DOHH2 (cell line): ENCODE measurements at regions not wholly inside any gene's neighbourhood (a gene's known extent, or its start where the extent isn't known, plus 50 kb on each side); places are given as distances from the start of the nearest gene placed in this dataset.
"Not testable (repeated sequence)": the region's sequence is repeated elsewhere in the genome, so short reads cannot be mapped to it uniquely, and the experiment has no call there.

Source experiments
- H3F3A ChIP-seq: fragments of 200-600 bp; sonication (generic), shearing (Covaris generic); 2 replicates; pipeline ENCODE4 v1.6.0; 2016; ENCODE audit warnings: antibody characterized with exemption, mild to moderate bottlenecking; ENCODE audit not compliant: control insufficient read depth, insufficient read depth
- H3K27ac ChIP-seq: fragments of 200-600 bp; sonication (generic); 2 replicates; pipeline ENCODE4 v1.5.1; 2014; ENCODE audit warnings: low read depth, mild to moderate bottlenecking, low read length, moderate library complexity
- H3K27me3 ChIP-seq: fragments of 200-600 bp; sonication (generic); 2 replicates; pipeline ENCODE4 v1.6.1; 2014; ENCODE audit warnings: mild to moderate bottlenecking, low read length, mixed read lengths; ENCODE audit not compliant: control insufficient read depth
- H3K36me3 ChIP-seq: fragments of 200-600 bp; sonication (generic); 2 replicates; pipeline ENCODE4 v1.6.1; 2014; ENCODE audit warnings: mild to moderate bottlenecking, low read length, moderate library complexity, mixed read lengths; ENCODE audit not compliant: control insufficient read depth
- H3K4me1 ChIP-seq: fragments of 200-600 bp; sonication (generic); 2 replicates; pipeline ENCODE4 v1.6.1; 2014; ENCODE audit warnings: mild to moderate bottlenecking, low read length, mixed read lengths; ENCODE audit not compliant: control insufficient read depth
- H3K4me2 ChIP-seq: fragments of 200-600 bp; sonication (generic); 2 replicates; pipeline ENCODE4 v1.6.0; 2014; ENCODE audit warnings: mild to moderate bottlenecking, low read length, moderate library complexity
- H3K4me3 ChIP-seq: fragments of 200-600 bp; sonication (generic); 2 replicates; pipeline ENCODE4 v1.5.1; 2014; ENCODE audit warnings: mild to moderate bottlenecking, low read length, mixed read lengths
- H3K79me2 ChIP-seq: fragments of 200-600 bp; sonication (generic); 2 replicates; pipeline ENCODE4 v1.6.1; 2014; ENCODE audit warnings: mild to moderate bottlenecking, low read length, mixed read lengths; ENCODE audit not compliant: control insufficient read depth
- H3K9me2 ChIP-seq: fragments of 200-600 bp; sonication (generic); replicated peaks from 2 replicates; pipeline ENCODE4 v1.6.1; 2014; ENCODE audit warnings: mild to moderate bottlenecking, low read length, mixed read lengths; ENCODE audit not compliant: control insufficient read depth
- H3K9me3 ChIP-seq: fragments of 200-600 bp; sonication (generic); 2 replicates; pipeline ENCODE4 v1.6.1; 2014; ENCODE audit warnings: antibody characterized with exemption, low read length, mixed read lengths; ENCODE audit not compliant: control insufficient read depth, insufficient read depth
- H4K20me1 ChIP-seq: fragments of 200-600 bp; sonication (generic); 2 replicates; pipeline ENCODE4 v1.6.0; 2014; ENCODE audit warnings: low read depth, mild to moderate bottlenecking, antibody characterized with exemption, low read length, moderate library complexity; ENCODE audit not compliant: control insufficient read depth, insufficient read depth
- CTCF ChIP-seq: fragments of 200-600 bp; sonication (generic); IDR thresholded peaks from one replicate; pipeline ENCODE4 v1.5.1; 2014; ENCODE audit warnings: antibody characterized with exemption, mild to moderate bottlenecking, low read depth, low read length; ENCODE audit not compliant: poor library complexity, severe bottlenecking
- EZH2phosphoT487 ChIP-seq: fragments of 200-600 bp; sonication (generic); IDR thresholded peaks from 2 replicates; pipeline ENCODE4 v1.6.1; 2017; ENCODE audit warnings: borderline replicate concordance, mild to moderate bottlenecking, antibody characterized with exemption, low read length, moderate library complexity, mixed read lengths

- H3K27ac ChIP-seq: no peak overlapping the region
- no peaks in the 10 kb centered on the region for H3K9me2 ChIP-seq
- no peak overlapping the region for H3K4me3 ChIP-seq
- H3F3A ChIP-seq: no peaks in the 10 kb centered on the region
- H3K4me1 ChIP-seq: no peaks in the 10 kb centered on the region
- TF ChIP-seq EZH2phosphoT487 (no peak), CTCF (no peak)
- no peaks in the 10 kb centered on the region for H3K36me3 ChIP-seq
- H3K27me3 ChIP-seq: no peaks in the 10 kb centered on the region
- no peaks in the 10 kb centered on the region for H4K20me1 ChIP-seq
- H3K79me2 ChIP-seq: no peaks in the 10 kb centered on the region
- H3K4me2 ChIP-seq: no peak overlapping the region
- no peaks in the 10 kb centered on the region for H3K9me3 ChIP-seq
These were observed 90.8 kb upstream of the TMEM132D start for GRCh38 chr12:129994634-129995033.

- Histone ChIP-seq H3K79me2 (no peaks in the 10 kb centered on the region), H3K27me3 (no peaks in the 10 kb centered on the region), H3K36me3 (no peaks in the 10 kb centered on the region), H3K9me2 (no peaks in the 10 kb centered on the region), H3K4me1 (no peaks in the 10 kb centered on the region), H3K4me2 (no peak overlapping the region), H3K27ac (no peak overlapping the region), H3F3A (no peaks in the 10 kb centered on the region), H3K9me3 (no peaks in the 10 kb centered on the region), H4K20me1 (no peaks in the 10 kb centered on the region), H3K4me3 (no peak overlapping the region)
- TF ChIP-seq EZH2phosphoT487 (no peak), CTCF (no peak)
These were observed 93.4 kb upstream of the TMEM132D start for GRCh38 chr12:129997239-129997638.

GRCh38 chr12:130004310-130004877, 100.6 kb upstream of the TMEM132D start:
- H3K4me2 ChIP-seq, H3K9me3 ChIP-seq, H3K27me3 ChIP-seq, H3F3A ChIP-seq, H3K36me3 ChIP-seq, H3K79me2 ChIP-seq, H3K9me2 ChIP-seq, H3K4me3 ChIP-seq, H3K4me1 ChIP-seq, H4K20me1 ChIP-seq, H3K27ac ChIP-seq: not testable (repeated sequence)

GRCh38 chr12:130007771-130008170, 103.9 kb upstream of the TMEM132D start:
- TF ChIP-seq CTCF (no peak), EZH2phosphoT487 (no peak)
- Histone ChIP-seq H3K9me3 (no peaks in the 10 kb centered on the region), H3K27me3 (no peaks in the 10 kb centered on the region), H3F3A (no peaks in the 10 kb centered on the region), H3K4me1 (no peaks in the 10 kb centered on the region), H3K4me3 (no peak overlapping the region), H3K27ac (no peak overlapping the region), H3K36me3 (no peaks in the 10 kb centered on the region), H3K9me2 (no peaks in the 10 kb centered on the region), H3K79me2 (no peaks in the 10 kb centered on the region), H3K4me2 (no peak overlapping the region), H4K20me1 (no peaks in the 10 kb centered on the region)
